ENCODE measurements at regions not wholly inside any gene's neighbourhood (a gene's known extent, or its start where the extent isn't known, plus 50 kb on each side); places are given as distances from the start of the nearest gene placed in this dataset.

GRCh38 chr10:1851762-1852161, 114.4 kb upstream of the ADARB2 start:
- Mint-ChIP-seq H3K27ac (ENCODE audit: unreplicated experiment) (no peak overlapping the region), H3K4me1 (ENCODE audit: unreplicated experiment) (no peaks in the 10 kb centered on the region), H3K9me3 (ENCODE audit: unreplicated experiment) (peaks cover 15% of the 10 kb centered on the region), H3K27me3 (ENCODE audit: unreplicated experiment) (no peaks in the 10 kb centered on the region), H3K4me3 (ENCODE audit: unreplicated experiment) (no peak overlapping the region), H3K36me3 (ENCODE audit: unreplicated experiment) (no peaks in the 10 kb centered on the region)
- no peak for DNase-seq (ENCODE audit: extremely low spot score, unreplicated experiment)
- TF ChIP-seq CTCF (IDR thresholded peaks at IDR 0.05) = no peak

DNA sequence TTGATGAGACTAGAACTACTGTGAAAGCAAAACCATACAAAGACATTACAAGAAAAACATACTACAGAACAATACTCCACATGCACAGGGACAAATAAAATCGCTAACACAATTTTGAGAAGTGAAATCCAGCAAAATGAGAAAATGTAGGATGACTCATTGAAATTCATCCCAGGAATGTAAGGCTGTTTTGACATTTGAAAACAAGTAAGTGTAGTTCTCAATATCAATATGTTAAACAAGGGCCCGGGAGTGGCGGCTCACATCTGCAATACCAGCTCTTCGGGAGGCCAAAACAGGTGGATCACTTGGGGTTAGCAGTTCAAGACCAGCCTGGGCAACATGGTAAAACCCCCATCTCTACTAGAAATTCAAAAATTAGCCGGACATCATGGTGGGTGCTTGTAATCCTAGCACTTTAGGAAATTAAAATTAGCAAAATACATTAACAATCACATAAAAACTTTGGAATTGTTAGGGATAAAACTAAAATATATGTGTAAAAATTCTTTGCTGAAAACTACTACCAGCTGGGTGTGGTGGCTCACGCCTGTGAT, 113.7 kb upstream of the ADARB2 start:
- H3K4me1 Mint-ChIP-seq (ENCODE audit: unreplicated experiment) = no peaks in the 10 kb centered on the region
- H3K36me3 Mint-ChIP-seq (ENCODE audit: unreplicated experiment) = no peaks in the 10 kb centered on the region
- TF ChIP-seq CTCF (IDR thresholded peaks at IDR 0.05) = no peak
- peaks cover 15% of the 10 kb centered on the region for H3K9me3 Mint-ChIP-seq (ENCODE audit: unreplicated experiment)
- H3K27me3 Mint-ChIP-seq (ENCODE audit: unreplicated experiment) = no peaks in the 10 kb centered on the region
- no peak for DNase-seq (ENCODE audit: extremely low spot score, unreplicated experiment)
- no peak overlapping the region for H3K27ac Mint-ChIP-seq (ENCODE audit: unreplicated experiment)
- no peak overlapping the region for H3K4me3 Mint-ChIP-seq (ENCODE audit: unreplicated experiment)

- Mint-ChIP-seq H3K27me3 (ENCODE audit: unreplicated experiment) (peaks cover 10% of the 10 kb centered on the region), H3K36me3 (ENCODE audit: unreplicated experiment) (no peaks in the 10 kb centered on the region), H3K4me3 (ENCODE audit: unreplicated experiment) (no peak overlapping the region), H3K27ac (ENCODE audit: unreplicated experiment) (no peak overlapping the region), H3K4me1 (ENCODE audit: unreplicated experiment) (no peaks in the 10 kb centered on the region), H3K9me3 (ENCODE audit: unreplicated experiment) (peaks cover 15% of the 10 kb centered on the region)
- TF ChIP-seq CTCF (IDR thresholded peaks at IDR 0.05) = no peak
- DNase-seq (ENCODE audit: extremely low spot score, unreplicated experiment) = no peak
Observed at GRCh38 chr10:1847361-1847760, 110.0 kb upstream of the ADARB2 start.

DNA sequence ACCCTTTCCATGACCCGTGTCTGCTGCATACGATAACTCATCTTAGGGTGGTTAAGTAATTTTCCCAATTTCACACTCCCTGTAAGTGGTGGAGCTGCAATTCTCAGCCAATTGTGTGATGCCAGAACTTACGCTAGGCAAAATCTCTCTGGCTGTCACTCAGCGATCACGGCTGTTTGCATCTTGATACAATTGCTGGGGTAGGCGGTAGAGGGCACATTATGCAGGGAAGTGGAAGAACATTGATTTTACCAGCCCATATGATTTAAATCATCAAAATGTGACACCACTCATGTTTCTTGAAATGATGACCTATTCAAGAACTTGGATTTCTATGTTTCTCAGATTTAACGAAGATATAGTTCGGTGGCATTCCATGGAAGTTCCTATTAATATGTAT, 108.7 kb upstream of the ADARB2 start:
- Mint-ChIP-seq H3K9me3 (ENCODE audit: unreplicated experiment) (peaks cover 10% of the 10 kb centered on the region), H3K4me3 (ENCODE audit: unreplicated experiment) (no peak overlapping the region), H3K27me3 (ENCODE audit: unreplicated experiment) (peaks cover 10% of the 10 kb centered on the region), H3K27ac (ENCODE audit: unreplicated experiment) (no peak overlapping the region), H3K36me3 (ENCODE audit: unreplicated experiment) (no peaks in the 10 kb centered on the region), H3K4me1 (ENCODE audit: unreplicated experiment) (no peaks in the 10 kb centered on the region)
- DNase-seq (ENCODE audit: extremely low spot score, unreplicated experiment) = no peak
- TF ChIP-seq CTCF (IDR thresholded peaks at IDR 0.05) = no peak

DNA sequence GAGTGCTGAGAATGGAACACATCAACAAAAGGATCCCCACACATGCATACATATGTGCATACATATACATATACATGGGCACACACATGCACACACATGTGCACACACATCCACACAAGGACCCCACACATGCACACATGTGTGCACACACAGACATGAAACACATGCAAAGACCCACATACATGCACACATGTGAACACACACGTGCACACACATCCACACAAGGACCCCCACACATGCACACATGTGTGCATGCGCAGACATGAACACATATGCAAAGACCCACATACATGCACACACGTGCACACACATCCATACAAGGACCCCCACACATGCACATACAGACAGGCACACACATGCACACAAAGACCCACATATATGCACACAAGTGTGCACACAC, 104.4 kb upstream of the ADARB2 start:
- H3K9me3 Mint-ChIP-seq (ENCODE audit: unreplicated experiment) = no peaks in the 10 kb centered on the region
- no peaks in the 10 kb centered on the region for H3K36me3 Mint-ChIP-seq (ENCODE audit: unreplicated experiment)
- H3K4me1 Mint-ChIP-seq (ENCODE audit: unreplicated experiment) = no peaks in the 10 kb centered on the region
- peaks cover 20% of the 10 kb centered on the region for H3K27me3 Mint-ChIP-seq (ENCODE audit: unreplicated experiment)
- DNase-seq (ENCODE audit: extremely low spot score, unreplicated experiment) = no peak
- no peak overlapping the region for H3K27ac Mint-ChIP-seq (ENCODE audit: unreplicated experiment)
- no peak for TF ChIP-seq CTCF (IDR thresholded peaks at IDR 0.05)
- no peak overlapping the region for H3K4me3 Mint-ChIP-seq (ENCODE audit: unreplicated experiment)
